Calu3 (cell line): ENCODE measurements at regions not wholly inside any gene's neighbourhood (a gene's known extent, or its start where the extent isn't known, plus 50 kb on each side); places are given as distances from the start of the nearest gene placed in this dataset.
"Not testable (repeated sequence)": the region's sequence is repeated elsewhere in the genome, so short reads cannot be mapped to it uniquely, and the experiment has no call there.

ENCODE experiments used
- BruUV-seq: library from RNA; stranded (reverse); fragments of 400-500 nt; replicated peaks from 2 replicates; lab custom pipeline; 2021; lab: Mats Ljungman, UMichigan
- CTCF ChIA-PET: fragments of 300-600 bp; sonication (Branson Sonifier 250); formaldehyde crosslinking; loops from one replicate; lab custom pipeline; 2022; ENCODE audit warnings: antibody characterized with exemption; lab: Charles Lee
- DNase-seq: peaks from one replicate; pipeline ENCODE4 v3.0.0; 2022
- H3K27ac Mint-ChIP-seq: one replicate; pipeline ENCODE4 v1.8.0; 2022; ENCODE audit warnings: mixed read lengths; ENCODE audit not compliant: unreplicated experiment
- H3K27me3 Mint-ChIP-seq: one replicate; pipeline ENCODE4 v1.8.0; 2022; ENCODE audit warnings: mixed read lengths; ENCODE audit not compliant: unreplicated experiment
- H3K36me3 Mint-ChIP-seq: one replicate; pipeline ENCODE4 v1.8.0; 2022; ENCODE audit warnings: mild to moderate bottlenecking, moderate library complexity, mixed read lengths; ENCODE audit not compliant: insufficient read depth, unreplicated experiment
- H3K4me1 Mint-ChIP-seq: one replicate; pipeline ENCODE4 v1.8.0; 2022; ENCODE audit warnings: mild to moderate bottlenecking, low read depth, mixed read lengths; ENCODE audit not compliant: unreplicated experiment
- H3K4me3 Mint-ChIP-seq: one replicate; pipeline ENCODE4 v1.8.0; 2022; ENCODE audit warnings: mild to moderate bottlenecking, low read depth, moderate library complexity, mixed read lengths; ENCODE audit not compliant: unreplicated experiment
- H3K9me3 Mint-ChIP-seq: one replicate; pipeline ENCODE4 v1.8.0; 2022; ENCODE audit warnings: low read depth, mixed read lengths; ENCODE audit not compliant: unreplicated experiment
- CTCF ChIP-seq: fragments of 200-600 bp; IDR thresholded peaks from one replicate; pipeline ENCODE4 v1.8.0; 2022; ENCODE audit warnings: antibody characterized with exemption; ENCODE audit not compliant: unreplicated experiment
- intact Hi-C: fragments of 100-400 bp; cut with micrococcal nuclease; formaldehyde crosslinking; loops from one replicate; pipeline ENCODE4 v1.10.0; 2022; ENCODE audit not compliant: unreplicated experiment

GRCh38 chr14:38608244-38608643 lies 352.4 kb upstream of the CLEC14A start:
- H3K27ac Mint-ChIP-seq: no peak overlapping the region
- H3K4me1 Mint-ChIP-seq: no peaks in the 10 kb centered on the region
- no peak for TF ChIP-seq CTCF
- CTCF ChIA-PET: no interaction called here
- H3K36me3 Mint-ChIP-seq: no peaks in the 10 kb centered on the region
- no peak overlapping the region for H3K4me3 Mint-ChIP-seq
- DNase-seq: no peak
- H3K27me3 Mint-ChIP-seq: no peaks in the 10 kb centered on the region
- no TSS peak for BruUV-seq
- no peaks in the 10 kb centered on the region for H3K9me3 Mint-ChIP-seq
- intact Hi-C loops: loop anchor here (5.0 kb wide), 1 partner anchor 706 kb away; no protein-coding TSS in a partner anchor

GRCh38 chr14:38605193-38606114 lies 349.6 kb upstream of the CLEC14A start:
- BruUV-seq: no TSS peak
- H3K27ac Mint-ChIP-seq: no peak overlapping the region
- H3K4me3 Mint-ChIP-seq: no peak overlapping the region
- no peak for DNase-seq
- no peaks in the 10 kb centered on the region for H3K36me3 Mint-ChIP-seq
- no peaks in the 10 kb centered on the region for H3K4me1 Mint-ChIP-seq
- intact Hi-C loops: loop anchor here (5.0 kb wide), 1 partner anchor 703 kb away; no protein-coding TSS in a partner anchor
- CTCF ChIA-PET: no interaction called here
- no peak for TF ChIP-seq CTCF
- H3K9me3 Mint-ChIP-seq: no peaks in the 10 kb centered on the region
- peaks cover 3% of the 10 kb centered on the region for H3K27me3 Mint-ChIP-seq

- H3K27ac Mint-ChIP-seq, H3K4me3 Mint-ChIP-seq, DNase-seq, BruUV-seq, H3K4me1 Mint-ChIP-seq, H3K36me3 Mint-ChIP-seq, CTCF ChIA-PET, intact Hi-C loops, H3K9me3 Mint-ChIP-seq: not testable (repeated sequence)
- H3K27me3 Mint-ChIP-seq: peaks cover 19% of the 10 kb centered on the region
Measured at GRCh38 chr14:38600572-38600971, 344.7 kb upstream of the CLEC14A start.

- Mint-ChIP-seq H3K36me3 (no peaks in the 10 kb centered on the region), H3K27ac (no peak overlapping the region), H3K4me1 (no peaks in the 10 kb centered on the region), H3K27me3 (no peaks in the 10 kb centered on the region), H3K9me3 (peaks cover 3% of the 10 kb centered on the region), H3K4me3 (no peak overlapping the region)
- no peak for DNase-seq
- CTCF ChIA-PET: interaction anchor here (0.6 kb wide), 1 partner anchor 25 kb away, joined by 4 read pairs; no protein-coding TSS in a partner anchor
- TF ChIP-seq CTCF: no peak
- BruUV-seq: no TSS peak
- intact Hi-C loops: no loop called here
Measured at GRCh38 chr14:38593476-38593875, 337.6 kb upstream of the CLEC14A start.
